Lung (tissue), 11 donors: ENCODE measurements at regions not wholly inside any gene's neighbourhood (a gene's known extent, or its start where the extent isn't known, plus 50 kb on each side); places are given as distances from the start of the nearest gene placed in this dataset.
"Not testable (repeated sequence)": the region's sequence is repeated elsewhere in the genome, so short reads cannot be mapped to it uniquely, and the experiment has no call there.

Experiments used
- ATAC-seq: fragments of 200-7000 bp; cut with Tn5 transposase; one replicate; pipeline ENCODE4 v1.9.1; 2020; ENCODE audit warnings: moderate number of reproducible peaks; ENCODE audit not compliant: insufficient read depth, low FRiP score
- DNase-seq, 3 donors: peaks; one replicate each; pipeline ENCODE4 v3.0.0-alpha.2; 2013 to 2017
- H3K27ac ChIP-seq, 2 donors: one replicate each; pipeline ENCODE4 v1.5.1; 2013; ENCODE audit warnings: mild to moderate bottlenecking in 2 of 2, moderate library complexity in 2 of 2, control low read depth in 1 of 2, inconsistent platforms in 1 of 2, low read depth in 1 of 2, low read length in 1 of 2
- H3K27me3 ChIP-seq, 3 donors: one replicate each; pipeline ENCODE4 v1.5.1; 2013; ENCODE audit warnings: low read length in 2 of 3; ENCODE audit not compliant: control insufficient read depth in 3 of 3, insufficient read depth in 3 of 3
- H3K36me3 ChIP-seq, 4 donors: one replicate each; pipeline ENCODE4 v1.5.1; 2013; ENCODE audit warnings: low read length in 4 of 4, mild to moderate bottlenecking in 1 of 4, moderate library complexity in 1 of 4; ENCODE audit not compliant: control insufficient read depth in 4 of 4, insufficient read depth in 4 of 4
- H3K4me1 ChIP-seq, 5 donors: one replicate each; pipeline ENCODE4 v1.5.1; 2013; ENCODE audit warnings: low read length in 5 of 5, mild to moderate bottlenecking in 2 of 5, moderate library complexity in 1 of 5; ENCODE audit not compliant: control insufficient read depth in 5 of 5, insufficient read depth in 5 of 5
- H3K4me3 ChIP-seq: one replicate; pipeline ENCODE4 v1.5.1; 2013; ENCODE audit warnings: mild to moderate bottlenecking, control low read depth, moderate library complexity
- H3K9ac ChIP-seq, 2 donors: one replicate each; pipeline ENCODE4 v1.5.1; 2013; ENCODE audit warnings: low read length in 2 of 2, control low read depth in 1 of 2; ENCODE audit not compliant: insufficient read depth in 1 of 2
- H3K9me3 ChIP-seq, 4 donors: one replicate each; pipeline ENCODE4 v1.5.1; 2013; ENCODE audit warnings: low read length in 3 of 4, mild to moderate bottlenecking in 1 of 4, moderate library complexity in 1 of 4; ENCODE audit not compliant: control insufficient read depth in 4 of 4, insufficient read depth in 3 of 4
- CTCF ChIP-seq: IDR thresholded peaks from 2 replicates; pipeline ENCODE4 v1.5.1; 2012; ENCODE audit warnings: mild to moderate bottlenecking; ENCODE audit errors: control extremely low read depth, extremely low read depth
- WGBS, 2 donors: extraction: QIAGEN DNeasy Blood & Tissue Kit; methylation state at CpG; one replicate each; pipeline ENCODE4 v1.1.7; 2013; 5-methylcytosine and 5-hydroxymethylcytosine counted together
- donor health status: control.
- donor health status: control.
- donor health status: Bipolar disorder and iron deficiency.
- donor health status: healthy.
- donor health status: DM: yes; HTN: yes; CAD: no.

- Histone ChIP-seq H3K27me3 (no peaks in the 10 kb centered on the region), H3K4me3 (no peak overlapping the region), H3K27ac (no peak overlapping the region), H3K9ac (no peak overlapping the region), H3K4me1 (no peaks in the 10 kb centered on the region), H3K36me3 (no peaks in the 10 kb centered on the region), H3K9me3 (peaks cover 0 to 2% (median 0%) of the 10 kb centered on the region in 4 donors)
- no peak for ATAC-seq
- DNase-seq: no peak
- WGBS, 2 donors: 79 to 90% methylated on average over 2 of the region's 2 CpGs
- no peak for TF ChIP-seq CTCF
These were observed 203.8 kb downstream of the TPRG1 start for GRCh38 chr3:189375532-189375931.

GRCh38 chr3:189383630-189384029 lies 211.9 kb downstream of the TPRG1 start:
- Histone ChIP-seq H3K4me1 (no peaks in the 10 kb centered on the region), H3K27ac (no peak overlapping the region), H3K9ac (no peak overlapping the region), H3K27me3 (no peaks in the 10 kb centered on the region), H3K36me3 (no peaks in the 10 kb centered on the region), H3K4me3 (no peak overlapping the region), H3K9me3 (no peaks in the 10 kb centered on the region)
- ATAC-seq (no peak), DNase-seq (no peak)
- WGBS, 2 donors: 78 to 88% methylated on average over 1 of the region's 1 CpG
- no peak for TF ChIP-seq CTCF

GRCh38 chr3:189385880-189386279 lies 214.1 kb downstream of the TPRG1 start:
- DNase-seq, H3K36me3 ChIP-seq, H3K4me1 ChIP-seq, H3K9ac ChIP-seq, H3K9me3 ChIP-seq, ATAC-seq, H3K27me3 ChIP-seq, H3K27ac ChIP-seq, H3K4me3 ChIP-seq: not testable (repeated sequence)
- 57 to 89% methylated on average over 1 of the region's 1 CpG for WGBS, 2 donors

GRCh38 chr3:189386739-189387138 lies 215.0 kb downstream of the TPRG1 start:
- no peak overlapping the region for H3K4me3 ChIP-seq
- H3K9me3 ChIP-seq: no peaks in the 10 kb centered on the region
- no peak overlapping the region for H3K27ac ChIP-seq
- DNase-seq (no peak), ATAC-seq (no peak)
- H3K36me3 ChIP-seq: no peaks in the 10 kb centered on the region
- H3K4me1 ChIP-seq: no peaks in the 10 kb centered on the region
- TF ChIP-seq CTCF: no peak
- 93 to 96% methylated on average over 3 of the region's 3 CpGs for WGBS, 2 donors
- no peak overlapping the region for H3K9ac ChIP-seq
- H3K27me3 ChIP-seq: no peaks in the 10 kb centered on the region
